GM13977 (cell line): ENCODE measurements at regions not wholly inside any gene's neighbourhood (a gene's known extent, or its start where the extent isn't known, plus 50 kb on each side); places are given as distances from the start of the nearest gene placed in this dataset.

Experiments
- DNase-seq: peaks from one replicate; pipeline ENCODE4 v3.0.0; 2012; ENCODE audit warnings: low spot score
- CTCF ChIP-seq: IDR thresholded peaks from 2 replicates; pipeline ENCODE4 v1.5.1; 2012; ENCODE audit warnings: mild to moderate bottlenecking, control low read depth; ENCODE audit not compliant: insufficient read depth; ENCODE audit errors: extremely low read depth, missing control alignments
- in situ Hi-C: fragments of 300-500 bp; cut with MboI; formaldehyde crosslinking; loops from one replicate; pipeline ENCODE4 v1.12.0; 2022; ENCODE audit warnings: low sequenced_read_pairs, low pct_unique_long_range_greater_than_20kb, mixed read lengths, inconsistent platforms; ENCODE audit not compliant: unreplicated experiment

GRCh38 chr6:126152372-126152745 is 166.0 kb downstream of the TRMT11 start:
- TF ChIP-seq CTCF, result no peak
- no peak for DNase-seq
- in situ Hi-C loops, result no loop called here

- TF ChIP-seq CTCF, result no peak
- in situ Hi-C loops, result no loop called here
These were observed 167.3 kb downstream of the TRMT11 start for GRCh38 chr6:126153661-126154060.

DNA sequence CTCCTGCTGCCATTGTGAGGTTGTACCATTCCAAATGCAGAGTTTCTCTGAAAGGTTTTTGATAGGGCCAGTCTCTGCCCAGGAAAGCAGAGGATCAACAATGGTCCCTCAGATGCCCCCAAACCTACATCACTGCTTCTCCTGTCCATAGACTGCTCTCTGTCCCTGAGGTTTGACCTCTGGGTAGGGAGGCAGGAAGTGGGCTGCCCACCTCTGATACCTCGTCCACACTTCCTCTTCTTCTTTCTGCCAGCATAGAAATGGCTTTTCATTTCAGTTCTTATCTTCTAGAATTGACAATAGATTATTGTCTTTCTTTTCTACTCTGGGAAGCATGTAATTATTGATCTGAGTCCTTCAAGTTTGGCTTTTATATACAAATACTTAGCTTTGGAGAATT is 170.6 kb downstream of the TRMT11 start:
- no peak for DNase-seq
- in situ Hi-C loops, result no loop called here
- no peak for TF ChIP-seq CTCF

More at GRCh38 chr6:126153661-126154060, 167.3 kb downstream of the TRMT11 start:
- DNase-seq, result no peak

DNA sequence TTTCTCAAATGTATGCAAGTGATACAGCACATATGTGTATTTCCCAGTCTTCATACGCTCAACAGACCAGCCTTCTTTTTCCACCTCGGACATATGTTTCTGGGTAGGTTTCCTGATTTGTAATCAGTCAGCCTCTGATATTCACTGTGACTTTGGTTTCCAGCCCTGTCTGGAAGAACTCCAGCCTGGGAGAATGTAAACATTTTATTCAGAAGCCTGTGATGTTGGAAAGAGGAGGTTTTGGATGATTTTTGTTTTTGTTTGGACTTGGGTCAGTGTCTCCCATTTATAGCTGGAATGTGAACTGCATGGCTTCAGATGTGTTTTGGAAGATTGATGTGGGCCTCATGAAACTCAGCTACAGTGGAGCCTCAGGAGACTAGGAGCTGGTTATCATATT is 172.2 kb upstream of the CENPW start:
- in situ Hi-C loops, result no loop called here
- DNase-seq, result no peak
- TF ChIP-seq CTCF, result no peak

GRCh38 chr6:126170433-126170832 is 169.5 kb upstream of the CENPW start:
- no peak for DNase-seq
- in situ Hi-C loops, result no loop called here
- no peak for TF ChIP-seq CTCF

DNA sequence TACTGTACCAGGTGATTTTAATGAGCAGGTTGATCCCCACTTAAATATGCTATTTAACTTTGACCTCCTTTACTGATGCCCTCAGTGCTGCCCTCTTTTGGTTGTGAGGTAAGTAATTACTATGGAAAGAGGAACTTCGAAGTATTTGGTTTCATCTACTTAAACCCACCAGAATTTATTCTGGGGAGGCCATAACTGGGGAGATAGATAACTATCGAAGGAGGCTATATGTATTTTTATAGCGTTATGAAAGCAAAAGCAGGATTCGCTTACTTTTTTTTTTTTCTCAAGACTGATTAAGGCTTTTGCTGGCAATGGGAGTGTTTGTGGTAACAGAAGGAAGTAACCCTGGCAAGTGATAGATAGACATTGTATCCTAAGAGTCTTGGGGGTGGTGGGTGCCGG is 168.9 kb upstream of the CENPW start:
- TF ChIP-seq CTCF, result peak; percentile 58
- in situ Hi-C loops, result no loop called here
- peak; percentile 22 for DNase-seq

DNA sequence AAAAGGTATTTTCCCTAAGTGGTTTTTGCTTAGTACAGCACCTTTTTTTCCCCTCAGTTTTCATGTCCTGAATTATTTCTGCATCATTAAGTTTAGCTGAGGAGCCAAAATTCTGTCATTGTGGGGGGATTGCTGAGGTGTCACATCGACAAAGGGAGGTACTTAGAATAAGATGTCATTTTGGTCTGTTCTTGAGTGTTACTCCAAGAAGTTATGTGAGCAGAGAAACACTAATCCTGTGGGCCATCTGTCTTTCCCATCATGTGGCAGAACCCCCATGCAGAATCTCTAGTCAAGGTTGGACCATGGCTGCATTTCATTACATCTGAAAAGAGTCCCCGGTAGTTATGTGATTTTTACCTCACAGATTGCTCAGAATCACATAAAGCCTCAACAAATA is 167.8 kb upstream of the CENPW start:
- no peak for DNase-seq
- in situ Hi-C loops, result no loop called here
- no peak for TF ChIP-seq CTCF
